Osteocyte (in vitro differentiated cells): ENCODE measurements at regions not wholly inside any gene's neighbourhood (a gene's known extent, or its start where the extent isn't known, plus 50 kb on each side); places are given as distances from the start of the nearest gene placed in this dataset.

Experiments used
- DNase-seq: peaks from one replicate; pipeline ENCODE4 v3.0.0; 2021; ENCODE audit warnings: mixed read lengths; ENCODE audit not compliant: unreplicated experiment; ENCODE audit errors: extremely low spot score
- H3K27ac Mint-ChIP-seq: one replicate; pipeline ENCODE4 v1.8.0; 2021; ENCODE audit warnings: mild to moderate bottlenecking, mixed read lengths; ENCODE audit not compliant: unreplicated experiment
- H3K27me3 Mint-ChIP-seq: one replicate; pipeline ENCODE4 v1.8.0; 2021; ENCODE audit warnings: mixed read lengths; ENCODE audit not compliant: unreplicated experiment
- H3K36me3 Mint-ChIP-seq: one replicate; pipeline ENCODE4 v1.8.0; 2021; ENCODE audit warnings: mixed read lengths; ENCODE audit not compliant: unreplicated experiment
- H3K4me1 Mint-ChIP-seq: one replicate; pipeline ENCODE4 v1.8.0; 2021; ENCODE audit warnings: mixed read lengths; ENCODE audit not compliant: unreplicated experiment
- H3K4me3 Mint-ChIP-seq: one replicate; pipeline ENCODE4 v1.8.0; 2021; ENCODE audit warnings: mild to moderate bottlenecking, moderate library complexity, mixed read lengths; ENCODE audit not compliant: unreplicated experiment
- H3K9me3 Mint-ChIP-seq: one replicate; pipeline ENCODE4 v1.8.0; 2021; ENCODE audit warnings: mixed read lengths; ENCODE audit not compliant: unreplicated experiment
- TF ChIP-seq, protein P1 (sequence below): fragments of 200-600 bp; sonication (generic); IDR thresholded peaks from 2 replicates; pipeline ENCODE4 v1.5.0; 2021; ENCODE audit warnings: antibody characterized with exemption, mild to moderate bottlenecking, moderate library complexity

- TF ChIP-seq, protein P1, sequence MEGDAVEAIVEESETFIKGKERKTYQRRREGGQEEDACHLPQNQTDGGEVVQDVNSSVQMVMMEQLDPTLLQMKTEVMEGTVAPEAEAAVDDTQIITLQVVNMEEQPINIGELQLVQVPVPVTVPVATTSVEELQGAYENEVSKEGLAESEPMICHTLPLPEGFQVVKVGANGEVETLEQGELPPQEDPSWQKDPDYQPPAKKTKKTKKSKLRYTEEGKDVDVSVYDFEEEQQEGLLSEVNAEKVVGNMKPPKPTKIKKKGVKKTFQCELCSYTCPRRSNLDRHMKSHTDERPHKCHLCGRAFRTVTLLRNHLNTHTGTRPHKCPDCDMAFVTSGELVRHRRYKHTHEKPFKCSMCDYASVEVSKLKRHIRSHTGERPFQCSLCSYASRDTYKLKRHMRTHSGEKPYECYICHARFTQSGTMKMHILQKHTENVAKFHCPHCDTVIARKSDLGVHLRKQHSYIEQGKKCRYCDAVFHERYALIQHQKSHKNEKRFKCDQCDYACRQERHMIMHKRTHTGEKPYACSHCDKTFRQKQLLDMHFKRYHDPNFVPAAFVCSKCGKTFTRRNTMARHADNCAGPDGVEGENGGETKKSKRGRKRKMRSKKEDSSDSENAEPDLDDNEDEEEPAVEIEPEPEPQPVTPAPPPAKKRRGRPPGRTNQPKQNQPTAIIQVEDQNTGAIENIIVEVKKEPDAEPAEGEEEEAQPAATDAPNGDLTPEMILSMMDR: no peak
- Mint-ChIP-seq H3K9me3 (no peaks in the 10 kb centered on the region), H3K27ac (no peak overlapping the region), H3K36me3 (no peaks in the 10 kb centered on the region), H3K4me1 (peaks cover 11% of the 10 kb centered on the region), H3K27me3 (no peaks in the 10 kb centered on the region), H3K4me3 (no peak overlapping the region)
- no peak for DNase-seq
Measured at GRCh38 chr3:11089931-11090330, 64.4 kb upstream of the HRH1 start.

GRCh38 chr3:11090551-11090950 lies 63.7 kb upstream of the HRH1 start:
- Mint-ChIP-seq H3K27me3 (no peaks in the 10 kb centered on the region), H3K4me1 (peaks cover 12% of the 10 kb centered on the region), H3K9me3 (no peaks in the 10 kb centered on the region)

GRCh38 chr3:11091088-11091590 lies 63.2 kb upstream of the HRH1 start:
- Mint-ChIP-seq H3K4me1 (peaks cover 16% of the 10 kb centered on the region), H3K27me3 (no peaks in the 10 kb centered on the region), H3K9me3 (no peaks in the 10 kb centered on the region), H3K27ac (no peak overlapping the region), H3K4me3 (no peak overlapping the region), H3K36me3 (no peaks in the 10 kb centered on the region)
- no peak for DNase-seq
- TF ChIP-seq, protein P1: no peak

More at GRCh38 chr3:11090551-11090950, 63.7 kb upstream of the HRH1 start:
- H3K27ac Mint-ChIP-seq: no peak overlapping the region
- TF ChIP-seq, protein P1: no peak
- H3K4me3 Mint-ChIP-seq: no peak overlapping the region
- H3K36me3 Mint-ChIP-seq: no peaks in the 10 kb centered on the region
- no peak for DNase-seq

DNA sequence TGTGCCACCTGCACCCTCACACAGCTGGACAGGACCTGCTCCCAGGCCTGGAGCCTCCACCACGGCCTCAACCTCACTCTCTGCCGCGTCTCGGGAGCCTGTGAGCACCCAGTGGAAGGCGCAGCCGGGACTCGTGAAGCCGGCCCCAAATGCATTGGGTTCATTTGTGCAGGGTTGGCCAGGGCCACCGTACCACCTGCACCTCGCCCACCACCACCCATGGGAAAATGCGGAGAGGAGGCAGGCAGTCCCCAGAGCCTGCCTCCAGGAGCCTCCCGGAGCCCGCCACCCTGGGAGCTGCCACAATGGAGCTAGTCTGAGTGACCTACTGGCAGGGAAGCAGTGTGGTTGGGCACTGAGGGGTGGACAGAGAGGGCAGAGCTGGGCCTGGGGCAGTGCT lies 62.5 kb upstream of the HRH1 start:
- H3K27me3 Mint-ChIP-seq: no peaks in the 10 kb centered on the region
- no peak overlapping the region for H3K27ac Mint-ChIP-seq
- H3K36me3 Mint-ChIP-seq: no peaks in the 10 kb centered on the region
- no peak for DNase-seq
- no peaks in the 10 kb centered on the region for H3K9me3 Mint-ChIP-seq
- H3K4me1 Mint-ChIP-seq: peaks cover 20% of the 10 kb centered on the region
- TF ChIP-seq, protein P1: no peak
- no peak overlapping the region for H3K4me3 Mint-ChIP-seq

DNA sequence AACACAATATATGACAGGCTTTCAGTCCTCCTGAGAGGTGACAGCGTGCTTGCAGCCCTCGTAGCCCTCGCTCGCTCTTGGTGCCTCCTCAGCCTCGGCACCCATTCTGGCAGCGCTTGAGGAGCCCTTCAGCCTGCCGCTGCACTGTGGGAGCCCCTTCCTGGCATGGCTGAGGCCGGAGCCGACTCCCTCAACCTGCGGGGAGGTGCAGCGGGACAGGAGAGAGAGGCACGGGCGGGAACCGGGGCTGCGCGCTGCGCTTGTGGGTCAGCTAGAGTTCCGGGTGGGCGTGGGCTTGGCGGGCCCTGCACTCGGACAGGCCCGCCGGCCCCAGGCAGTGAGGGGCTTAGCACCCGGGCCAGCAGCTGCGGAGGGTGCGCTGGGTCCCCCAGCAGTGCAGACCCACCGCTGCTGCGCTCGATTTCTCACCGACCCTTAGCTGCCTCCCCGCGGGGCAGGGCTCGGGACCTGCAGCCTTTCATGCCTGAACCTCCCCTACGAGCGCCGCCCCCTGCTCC lies 60.4 kb upstream of the HRH1 start:
- H3K4me1 Mint-ChIP-seq: peaks cover 27% of the 10 kb centered on the region
- no peaks in the 10 kb centered on the region for H3K9me3 Mint-ChIP-seq
- H3K27me3 Mint-ChIP-seq: no peaks in the 10 kb centered on the region
- TF ChIP-seq, protein P1: no peak
- DNase-seq: no peak
- H3K36me3 Mint-ChIP-seq: no peaks in the 10 kb centered on the region
- no peak overlapping the region for H3K4me3 Mint-ChIP-seq
- no peak overlapping the region for H3K27ac Mint-ChIP-seq
